ENCODE measurements at regions not wholly inside any gene's neighbourhood (a gene's known extent, or its start where the extent isn't known, plus 50 kb on each side); places are given as distances from the start of the nearest gene placed in this dataset.
"Not testable (repeated sequence)": the region's sequence is repeated elsewhere in the genome, so short reads cannot be mapped to it uniquely, and the experiment has no call there.

DNA sequence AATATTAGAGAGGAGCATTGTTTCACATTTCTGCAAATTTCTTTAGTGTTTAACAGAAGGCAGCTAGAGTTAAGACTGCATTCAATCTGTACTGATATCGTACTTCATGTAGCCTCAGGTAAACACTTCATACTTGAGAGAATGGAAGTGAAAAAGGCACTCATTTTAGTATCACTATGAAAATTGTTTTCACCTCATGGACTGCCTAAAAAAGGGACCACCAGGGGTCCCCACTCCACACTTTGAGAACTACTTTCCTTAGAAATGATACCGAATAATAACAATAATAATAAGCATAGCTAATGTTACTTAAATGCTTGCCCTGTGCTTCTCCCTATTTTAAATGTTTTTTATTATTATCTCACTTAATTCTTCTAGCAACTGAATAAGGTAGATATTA is 95.1 kb downstream of the BLID start:
- peak; percentile 44 for DNase-seq

GRCh38 chr11:122019908-122020694 is 95.9 kb downstream of the BLID start:
- no peak for DNase-seq

GRCh38 chr11:122007601-122008071 is 108.4 kb downstream of the BLID start:
- DNase-seq, result no peak

DNA sequence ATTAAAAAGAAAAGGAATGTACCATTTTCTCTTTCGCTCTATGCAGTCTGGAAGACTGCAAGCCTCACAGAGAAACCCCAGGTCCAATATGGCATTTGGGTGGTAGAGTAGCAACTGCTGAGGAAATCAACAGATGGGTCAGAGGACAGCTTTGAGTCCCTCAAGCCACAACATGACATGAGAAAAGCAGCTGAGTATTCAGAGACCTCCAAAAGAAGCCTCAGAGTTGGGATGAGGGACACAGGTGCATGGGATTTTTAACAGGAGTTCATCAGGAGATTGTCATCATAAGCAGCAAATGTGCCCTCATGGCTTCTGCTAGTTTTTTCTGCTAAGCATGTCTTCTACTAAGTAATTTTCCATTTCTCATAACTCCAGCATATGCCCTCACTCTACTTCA is 111.6 kb downstream of the BLID start:
- no peak for DNase-seq

DNA sequence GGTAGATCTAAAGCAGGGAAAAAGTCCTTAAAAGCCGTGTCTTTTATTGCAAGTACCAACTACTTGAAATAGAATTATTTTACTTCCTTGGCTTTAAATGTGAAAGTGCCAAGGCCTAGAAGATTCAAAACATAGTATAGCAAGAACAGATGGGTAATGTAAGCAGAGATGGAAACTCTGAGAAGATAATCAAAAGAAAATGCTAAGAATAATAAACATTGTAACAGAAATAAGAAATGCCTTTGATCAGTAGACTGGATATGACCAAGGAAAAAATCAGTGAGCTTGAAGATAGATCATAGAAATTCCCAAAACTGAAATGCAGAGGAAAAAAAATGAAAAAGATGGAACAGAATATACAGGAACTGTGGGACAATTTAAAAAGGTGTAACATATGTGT is 113.1 kb downstream of the BLID start:
- no peak for DNase-seq

- DNase-seq, result no peak
These were observed 114.0 kb downstream of the BLID start for GRCh38 chr11:122002047-122002446.

DNA sequence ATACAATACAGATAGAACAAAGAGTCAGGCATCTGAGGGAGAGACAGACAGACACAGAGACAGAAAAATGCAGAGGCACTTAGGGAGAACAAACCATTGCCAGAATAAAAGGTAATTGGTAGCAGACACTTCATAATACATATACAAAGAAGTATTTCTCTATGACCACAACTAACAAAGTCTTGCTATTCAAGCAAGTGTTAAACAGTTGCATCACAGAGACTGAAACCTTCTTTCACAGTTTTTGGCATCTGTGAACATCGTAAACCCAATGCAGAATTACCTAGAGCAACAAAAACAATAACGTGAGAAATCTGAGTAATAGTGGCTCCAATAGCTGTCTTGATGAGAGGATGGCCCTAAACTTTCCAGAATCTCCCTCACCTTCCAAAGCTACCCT is 116.4 kb downstream of the BLID start:
- DNase-seq, result no peak

DNA sequence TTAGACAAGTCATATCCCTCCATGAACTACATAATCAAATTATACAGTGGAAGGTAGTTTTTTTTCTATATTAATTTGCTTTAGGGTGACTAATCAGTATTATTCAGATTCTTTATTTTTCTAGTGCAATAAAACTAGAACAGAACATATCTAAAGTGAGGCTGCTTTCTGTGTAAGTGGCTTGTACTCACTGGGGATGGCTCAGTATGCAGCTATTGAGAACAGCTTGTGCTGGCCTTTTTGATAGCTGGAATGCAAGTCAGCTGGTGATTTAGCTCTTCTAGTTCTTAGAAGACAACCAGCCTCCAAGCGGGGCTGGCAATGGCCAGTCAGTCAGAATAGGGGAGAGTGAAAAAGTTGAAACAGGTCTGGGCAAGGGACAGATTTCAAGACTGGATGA is 119.4 kb downstream of the BLID start:
- no peak for DNase-seq

- no peak for DNase-seq
These were observed 132.1 kb downstream of the BLID start for GRCh38 chr11:121983901-121984300.

- DNase-seq, result not testable (repeated sequence)
These were observed 138.1 kb downstream of the BLID start for GRCh38 chr11:121977914-121978313.

- DNase-seq, result no peak
These were observed 147.4 kb downstream of the BLID start for GRCh38 chr11:121968638-121969037.

DNA sequence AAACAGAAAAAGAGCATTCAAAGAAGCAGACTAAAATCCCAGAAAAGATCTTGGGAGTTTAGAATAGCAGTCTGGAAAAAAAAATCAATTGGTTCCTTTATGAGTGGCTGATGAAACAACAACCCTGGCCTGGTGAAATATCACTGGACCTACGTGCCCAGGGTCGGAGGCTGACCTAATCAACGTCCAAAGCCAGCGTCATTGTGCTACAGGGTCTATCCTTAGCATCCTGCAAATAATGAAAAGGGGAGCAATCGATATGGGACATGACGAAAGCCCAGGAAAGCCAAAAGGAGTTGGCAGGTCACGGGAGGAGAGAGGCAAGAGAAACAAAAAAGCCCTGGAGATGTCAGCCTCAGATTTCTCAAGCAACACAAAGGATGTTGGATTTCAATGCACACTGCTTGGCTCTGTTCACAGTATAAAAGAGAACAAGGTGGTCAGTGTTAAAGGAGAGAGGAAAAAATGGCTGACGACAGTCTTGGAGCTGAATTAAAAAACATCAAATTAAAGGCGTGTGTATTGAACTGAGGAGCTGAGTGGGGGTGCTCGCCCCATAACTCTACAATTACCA is 148.8 kb downstream of the BLID start:
- DNase-seq, result no peak

- DNase-seq, result peak; percentile 32
These were observed 150.7 kb downstream of the BLID start for GRCh38 chr11:121965330-121965729.

GRCh38 chr11:121964591-121964990 is 151.4 kb downstream of the BLID start:
- peak; percentile 82 for DNase-seq

DNA sequence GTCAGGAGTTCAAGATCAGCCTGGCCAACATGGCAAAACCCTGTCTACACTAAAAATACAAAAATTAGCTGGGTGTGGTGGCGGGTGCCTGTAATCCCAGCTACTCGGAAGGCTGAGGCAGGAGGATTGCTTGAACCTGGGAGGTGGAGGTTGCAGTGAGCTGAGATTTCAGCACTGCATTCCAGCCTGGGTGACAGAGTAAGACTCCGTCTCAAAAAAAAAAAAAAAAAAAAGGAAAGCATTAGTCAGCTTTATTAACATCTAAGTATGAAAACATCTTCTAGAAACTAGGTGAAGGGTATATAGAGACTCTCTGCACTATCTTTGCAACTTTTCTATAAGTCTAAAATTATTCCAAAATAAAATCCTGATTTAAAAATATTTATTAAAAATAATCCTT is 152.2 kb downstream of the BLID start:
- DNase-seq, result peak; percentile 19

DNA sequence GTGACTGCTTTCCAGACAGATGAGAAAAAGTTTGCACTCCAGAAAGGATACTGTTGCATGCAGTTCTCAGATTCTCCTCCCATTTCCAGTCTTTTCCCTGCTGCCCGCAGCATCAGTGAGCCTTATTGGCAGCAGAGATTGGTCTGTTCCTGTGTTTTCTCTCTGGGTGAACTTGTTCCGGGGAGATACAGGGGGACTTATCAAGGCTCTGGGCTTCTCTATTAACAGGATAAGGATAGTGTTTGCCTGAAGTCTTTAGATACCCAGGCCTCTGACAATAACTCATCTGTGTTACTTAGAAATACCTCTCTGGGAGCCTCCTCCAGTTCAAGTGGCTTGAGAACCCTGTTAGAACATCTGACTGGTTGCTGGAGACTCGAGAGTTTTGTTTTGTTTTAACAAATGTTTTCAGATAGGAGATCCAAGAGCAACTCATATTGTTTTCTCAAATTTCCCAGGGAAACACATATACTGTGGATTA is 154.7 kb downstream of the BLID start:
- DNase-seq, result peak; percentile 4

DNA sequence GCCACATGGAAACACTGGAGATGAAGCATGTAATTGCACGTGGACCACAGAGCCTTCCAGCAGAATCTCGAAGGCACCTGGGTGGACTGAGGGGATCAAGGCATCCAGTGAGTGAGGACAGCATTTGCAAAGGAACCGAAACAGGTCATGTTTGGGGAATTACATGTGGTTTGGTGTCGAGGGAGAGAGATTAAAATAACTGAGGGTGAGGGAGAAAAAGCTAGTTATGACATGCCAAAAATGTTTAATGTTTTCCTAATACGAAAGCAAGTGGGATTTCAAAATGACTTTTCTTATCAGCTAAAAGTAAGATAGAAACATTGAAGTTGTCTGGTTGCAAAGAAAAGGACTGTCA is 157.1 kb downstream of the BLID start:
- DNase-seq, result no peak

GRCh38 chr11:121958323-121958970 is 157.6 kb downstream of the BLID start:
- no peak for DNase-seq

GRCh38 chr11:121953122-121953521 is 162.9 kb downstream of the BLID start:
- DNase-seq, result no peak

- DNase-seq, result no peak
These were observed 165.9 kb downstream of the BLID start for GRCh38 chr11:121950160-121950559.

- DNase-seq, result no peak
These were observed 169.5 kb downstream of the BLID start for GRCh38 chr11:121946514-121946913.

DNA sequence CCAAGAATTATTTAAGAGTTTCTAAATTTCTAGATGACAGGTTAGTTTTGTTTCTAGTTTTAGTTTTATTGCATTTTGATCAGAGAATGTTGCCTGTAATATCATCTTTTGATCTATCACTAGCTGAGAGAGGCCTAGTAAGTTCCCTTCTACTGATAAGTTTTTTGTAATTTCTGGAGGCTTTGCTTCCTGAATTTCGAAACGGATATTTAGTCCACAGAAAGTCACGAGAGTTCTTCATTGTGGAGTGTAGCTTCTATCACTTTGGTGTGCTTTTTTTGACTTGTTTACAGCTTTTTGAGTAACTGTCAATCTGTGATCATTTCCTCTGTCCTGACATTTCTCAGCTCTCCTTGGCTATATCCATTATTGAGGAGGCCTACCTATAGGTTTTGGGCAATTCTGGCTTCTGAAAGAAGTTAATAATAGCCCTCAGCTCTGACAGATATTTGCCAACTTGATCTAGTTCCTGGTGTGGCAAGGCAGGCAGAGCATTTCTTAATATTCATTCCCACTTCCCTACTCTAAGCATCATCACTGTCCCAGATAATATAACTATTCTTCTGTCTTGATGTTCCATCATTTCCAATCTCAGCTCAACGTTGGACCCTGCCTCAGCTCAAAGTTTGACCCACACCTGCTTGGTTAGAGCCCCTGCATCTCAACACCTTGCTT is 171.3 kb downstream of the BLID start:
- no peak for DNase-seq

- no peak for DNase-seq
These were observed 177.9 kb downstream of the BLID start for GRCh38 chr11:121938076-121938475.

Measured in HCEC 1CT (cell line).